Endothelial cell of umbilical vein (primary cell): ENCODE measurements at regions not wholly inside any gene's neighbourhood (a gene's known extent, or its start where the extent isn't known, plus 50 kb on each side); places are given as distances from the start of the nearest gene placed in this dataset.

Experiments
- BruUV-seq: library from RNA; stranded (reverse); fragments of 400-500 nt; replicated peaks from 2 replicates; lab custom pipeline; 2021; lab: Mats Ljungman, UMichigan
- CTCF ChIA-PET: fragments of 300-600, 350-600 bp; sonication (Branson Sonifier 250); formaldehyde crosslinking; loops from one replicate; lab custom pipeline; 2021; ENCODE audit warnings: antibody characterized with exemption, inconsistent platforms; lab: Charles Lee
- POLR2A ChIA-PET: fragments of 300-600, 350-600 bp; sonication (Branson Sonifier 250); formaldehyde crosslinking; loops from one replicate; lab custom pipeline; 2021; ENCODE audit warnings: antibody characterized with exemption, inconsistent platforms; lab: Charles Lee
- DNase-seq: peaks from one replicate; pipeline ENCODE4 v3.0.0-alpha.2; 2011; ENCODE audit warnings: low read depth, low spot score
- FAIRE-seq: peaks from 2 replicates; lab custom pipeline; 2011; peaks lifted over from hg19 to GRCh38; lab: Jason Lieb, UNC
- H2AFZ ChIP-seq: 2 replicates; pipeline ENCODE4 v1.6.0; 2012; ENCODE audit warnings: low read depth, low read length, control low read depth, inconsistent platforms
- H3K27ac ChIP-seq: 2 replicates; pipeline ENCODE4 v1.5.1; 2011; ENCODE audit warnings: low read depth, mild to moderate bottlenecking, control low read depth, low read length, moderate library complexity; ENCODE audit not compliant: insufficient read depth
- H3K27me3 ChIP-seq, 2 experiments: 2 replicates each; pipeline versions ENCODE4 v1.6.0 to v1.6.1; 2011; ENCODE audit warnings: low read length in 2 of 2, mixed read lengths in 1 of 2; ENCODE audit not compliant: control insufficient read depth in 2 of 2, insufficient read depth in 2 of 2
- H3K36me3 ChIP-seq, 2 experiments: 2 replicates in 1 of 2; 3 replicates in 1 of 2; pipeline ENCODE4 v1.5.1; 2011; ENCODE audit warnings: low read length in 2 of 2, mild to moderate bottlenecking in 1 of 2, moderate library complexity in 1 of 2; ENCODE audit not compliant: control insufficient read depth in 2 of 2, insufficient read depth in 2 of 2; ENCODE audit errors: extremely low read depth in 1 of 2
- H3K4me1 ChIP-seq: 3 replicates; pipeline ENCODE4 v1.5.1; 2011; ENCODE audit warnings: mild to moderate bottlenecking, low read length; ENCODE audit not compliant: control insufficient read depth, insufficient read depth; ENCODE audit errors: extremely low read depth
- H3K4me2 ChIP-seq: 2 replicates; pipeline ENCODE4 v1.6.1; 2011; ENCODE audit warnings: low read length, control low read depth, mixed read lengths; ENCODE audit not compliant: insufficient read depth
- H3K4me3 ChIP-seq, 3 experiments: fragments of 200-600 bp in 1 of 3; sonication (generic), shearing (Covaris generic) in 1 of 3; replicated peaks in 1 of 3; 2 replicates each; pipeline ENCODE4 v1.5.1; 2011 to 2016; ENCODE audit warnings: control low read depth in 3 of 3, low read length in 3 of 3, mild to moderate bottlenecking in 2 of 3, inconsistent platforms in 1 of 3, low read depth in 1 of 3, moderate library complexity in 1 of 3; ENCODE audit not compliant: insufficient read depth in 1 of 3
- H3K79me2 ChIP-seq: 2 replicates; pipeline ENCODE4 v1.6.0; 2012; ENCODE audit warnings: low read length, inconsistent platforms; ENCODE audit not compliant: control insufficient read depth, insufficient read depth
- H3K9ac ChIP-seq: replicated peaks from 2 replicates; pipeline ENCODE3; 2011; ENCODE audit warnings: low read length, control low read depth; ENCODE audit not compliant: insufficient read depth; ENCODE audit errors: extremely low read depth
- H3K9me1 ChIP-seq: replicated peaks from 3 replicates; pipeline ENCODE4 v1.6.0; 2011; ENCODE audit warnings: mild to moderate bottlenecking, low read length; ENCODE audit not compliant: control insufficient read depth, insufficient read depth; ENCODE audit errors: extremely low read depth
- H3K9me3 ChIP-seq: replicated peaks from 2 replicates; pipeline ENCODE4 v1.5.1; 2012; ENCODE audit warnings: low read length, inconsistent platforms; ENCODE audit not compliant: control insufficient read depth, insufficient read depth
- H4K20me1 ChIP-seq: replicated peaks from 2 replicates; pipeline ENCODE3; 2011; ENCODE audit warnings: mild to moderate bottlenecking, low read length; ENCODE audit not compliant: control insufficient read depth, insufficient read depth; ENCODE audit errors: extremely low read depth
- EZH2 ChIP-seq: IDR thresholded peaks from 2 replicates; pipeline ENCODE4 v1.6.1; 2012; ENCODE audit warnings: borderline replicate concordance, low read depth, mild to moderate bottlenecking, moderate library complexity, low read length, inconsistent platforms; ENCODE audit not compliant: severe bottlenecking
- FOS ChIP-seq: IDR thresholded peaks from 2 replicates; pipeline ENCODE4 v1.6.1; 2011; ENCODE audit warnings: mild to moderate bottlenecking, low read length, moderate library complexity, borderline replicate concordance; ENCODE audit not compliant: insufficient read depth
- JUN ChIP-seq: IDR thresholded peaks from 2 replicates; pipeline ENCODE4 v1.6.1; 2011; ENCODE audit warnings: borderline replicate concordance, low read depth; ENCODE audit not compliant: insufficient read length, insufficient read depth
- MYC ChIP-seq: IDR thresholded peaks from one replicate; pipeline ENCODE4 v1.6.1; 2011; ENCODE audit warnings: mild to moderate bottlenecking, low read depth, low read length
- POLR2A ChIP-seq: IDR thresholded peaks from 2 replicates; pipeline ENCODE4 v1.6.1; 2012; ENCODE audit warnings: low read depth, mild to moderate bottlenecking, control low read depth, low read length
- POLR2AphosphoS5 ChIP-seq: IDR thresholded peaks from 2 replicates; pipeline ENCODE4 v1.6.1; 2012; ENCODE audit warnings: low read depth, mild to moderate bottlenecking, control low read depth, low read length, moderate library complexity; ENCODE audit not compliant: insufficient read depth
- dilution Hi-C: fragments of 300-500 bp; cut with MboI; formaldehyde crosslinking; loops from one replicate; pipeline ENCODE4 v1.15.0; 2019; ENCODE audit warnings: low sequenced_read_pairs; ENCODE audit not compliant: extremely low pct_ligation_motif_present
- intact Hi-C: fragments of 100-400 bp; cut with micrococcal nuclease; formaldehyde crosslinking; loops from one replicate; pipeline ENCODE4 v1.10.0; 2022
- TF ChIP-seq, protein P1 (sequence below): IDR thresholded peaks from 2 replicates; pipeline ENCODE4 v1.6.1; 2011; ENCODE audit not compliant: insufficient read depth, insufficient read length
- TF ChIP-seq, protein P2 (sequence below), 2 donors: IDR thresholded peaks; 1 replicate in 1 of 2; 2 replicates in 1 of 2; pipeline ENCODE4 v1.5.1; 2011; ENCODE audit warnings: low read length in 2 of 2, mild to moderate bottlenecking in 2 of 2, moderate library complexity in 2 of 2, control low read depth in 1 of 2, inconsistent platforms in 1 of 2, low read depth in 1 of 2; ENCODE audit not compliant: insufficient read depth in 1 of 2; ENCODE audit errors: extremely low read depth in 1 of 2

GRCh38 chr13:69566104-69566716, 541.4 kb upstream of the ATXN8OS start:
- H4K20me1 ChIP-seq: no peaks in the 10 kb centered on the region
- no peaks in the 10 kb centered on the region for H3K79me2 ChIP-seq
- H3K9me1 ChIP-seq: no peaks in the 10 kb centered on the region
- H3K27me3 ChIP-seq: no peaks in the 10 kb centered on the region
- H3K4me3 ChIP-seq: no peak overlapping the region
- dilution Hi-C loops (no loop called here), intact Hi-C loops (loop anchor here (10.0 kb wide), 1 partner anchor 289 kb away; no protein-coding TSS in a partner anchor)
- no peak for DNase-seq
- H3K9ac ChIP-seq: no peak overlapping the region
- no peak for FAIRE-seq
- no peaks in the 10 kb centered on the region for H3K4me1 ChIP-seq
- TF ChIP-seq POLR2AphosphoS5 (no peak), JUN (no peak)
- TF ChIP-seq, protein P1, sequence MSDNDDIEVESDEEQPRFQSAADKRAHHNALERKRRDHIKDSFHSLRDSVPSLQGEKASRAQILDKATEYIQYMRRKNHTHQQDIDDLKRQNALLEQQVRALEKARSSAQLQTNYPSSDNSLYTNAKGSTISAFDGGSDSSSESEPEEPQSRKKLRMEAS: no peak
- no peak overlapping the region for H3K27ac ChIP-seq
- BruUV-seq: no TSS peak
- ChIA-PET CTCF (interaction anchor here (2.0 to 2.2 kb wide), 2 partner anchors 12 to 18 kb away, joined by 5 to 6 read pairs; no protein-coding TSS in a partner anchor), POLR2A (no interaction called here)
- no peaks in the 10 kb centered on the region for H3K36me3 ChIP-seq
- H2AFZ ChIP-seq: no peak overlapping the region
- no peaks in the 10 kb centered on the region for H3K9me3 ChIP-seq
- H3K4me2 ChIP-seq: no peak overlapping the region

DNA sequence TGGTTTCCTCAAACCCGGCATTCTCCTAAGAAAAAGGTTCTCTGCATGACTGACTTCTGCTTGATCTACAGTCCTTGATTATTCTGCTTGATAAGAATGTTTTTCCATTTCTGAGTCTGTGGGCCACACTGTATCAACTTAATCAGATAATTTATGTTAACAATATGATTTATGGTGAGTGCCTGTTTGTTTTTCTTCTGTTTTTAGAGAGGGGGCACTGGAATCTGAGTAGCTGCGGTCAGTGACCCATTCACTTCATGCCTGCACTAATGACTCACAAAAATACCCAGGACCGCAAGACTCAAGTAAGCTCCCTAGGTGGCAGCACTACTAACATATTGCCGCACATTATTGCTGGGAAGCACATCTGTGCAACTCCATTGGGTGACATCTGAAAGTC, 542.3 kb upstream of the ATXN8OS start:
- FAIRE-seq (peak; percentile 71), DNase-seq (peak; percentile 5)
- no TSS peak for BruUV-seq
- H3K9me3 ChIP-seq: no peaks in the 10 kb centered on the region
- dilution Hi-C loops: no loop called here
- no peak overlapping the region for H3K4me2 ChIP-seq
- H3K27ac ChIP-seq: no peak overlapping the region
- H2AFZ ChIP-seq: no peak overlapping the region
- no peak overlapping the region for H3K4me3 ChIP-seq
- H3K27me3 ChIP-seq: no peaks in the 10 kb centered on the region
- H3K79me2 ChIP-seq: no peaks in the 10 kb centered on the region
- H3K4me1 ChIP-seq: no peaks in the 10 kb centered on the region
- TF ChIP-seq POLR2A: no peak
- TF ChIP-seq, protein P1: no peak
- no peak for TF ChIP-seq MYC
- TF ChIP-seq EZH2: no peak
- TF ChIP-seq, protein P2, sequence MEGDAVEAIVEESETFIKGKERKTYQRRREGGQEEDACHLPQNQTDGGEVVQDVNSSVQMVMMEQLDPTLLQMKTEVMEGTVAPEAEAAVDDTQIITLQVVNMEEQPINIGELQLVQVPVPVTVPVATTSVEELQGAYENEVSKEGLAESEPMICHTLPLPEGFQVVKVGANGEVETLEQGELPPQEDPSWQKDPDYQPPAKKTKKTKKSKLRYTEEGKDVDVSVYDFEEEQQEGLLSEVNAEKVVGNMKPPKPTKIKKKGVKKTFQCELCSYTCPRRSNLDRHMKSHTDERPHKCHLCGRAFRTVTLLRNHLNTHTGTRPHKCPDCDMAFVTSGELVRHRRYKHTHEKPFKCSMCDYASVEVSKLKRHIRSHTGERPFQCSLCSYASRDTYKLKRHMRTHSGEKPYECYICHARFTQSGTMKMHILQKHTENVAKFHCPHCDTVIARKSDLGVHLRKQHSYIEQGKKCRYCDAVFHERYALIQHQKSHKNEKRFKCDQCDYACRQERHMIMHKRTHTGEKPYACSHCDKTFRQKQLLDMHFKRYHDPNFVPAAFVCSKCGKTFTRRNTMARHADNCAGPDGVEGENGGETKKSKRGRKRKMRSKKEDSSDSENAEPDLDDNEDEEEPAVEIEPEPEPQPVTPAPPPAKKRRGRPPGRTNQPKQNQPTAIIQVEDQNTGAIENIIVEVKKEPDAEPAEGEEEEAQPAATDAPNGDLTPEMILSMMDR (IDR thresholded peaks at IDR 0.05; ENCODE audit: extremely low read depth in 1 of 2, insufficient read depth in 1 of 2, low read depth in 1 of 2, low read length in 2 of 2): peak; percentile 18 to 19
- TF ChIP-seq FOS: no peak
- intact Hi-C loops: loop anchor here (10.0 kb wide), 1 partner anchor 289 kb away; no protein-coding TSS in a partner anchor
- H4K20me1 ChIP-seq: no peaks in the 10 kb centered on the region
- no peaks in the 10 kb centered on the region for H3K9me1 ChIP-seq
- CTCF ChIA-PET: interaction anchor here (2.0 to 2.2 kb wide), 2 partner anchors 11 to 19 kb away, joined by 5 to 6 read pairs; no protein-coding TSS in a partner anchor
- POLR2A ChIA-PET: no interaction called here
- H3K36me3 ChIP-seq: no peaks in the 10 kb centered on the region
- H3K9ac ChIP-seq: no peak overlapping the region
